Small intestine (tissue), 7 donors: ENCODE measurements at regions not wholly inside any gene's neighbourhood (a gene's known extent, or its start where the extent isn't known, plus 50 kb on each side); places are given as distances from the start of the nearest gene placed in this dataset.
"Not testable (repeated sequence)": the region's sequence is repeated elsewhere in the genome, so short reads cannot be mapped to it uniquely, and the experiment has no call there.

Experiments used
- DNase-seq, 2 donors: peaks; one replicate each; pipeline versions ENCODE4 v3.0.0 to v3.0.0-alpha.2; 2013
- FAIRE-seq: peaks from 2 replicates; lab custom pipeline; 2012; peaks lifted over from hg19 to GRCh38; lab: Jason Lieb, UNC
- H3K27ac ChIP-seq, 3 donors: one replicate each; pipeline ENCODE4 v1.5.1; 2013; ENCODE audit warnings: low read length in 2 of 3, mild to moderate bottlenecking in 2 of 3, control low read depth in 1 of 3, inconsistent platforms in 1 of 3, low read depth in 1 of 3, moderate library complexity in 1 of 3
- H3K27me3 ChIP-seq, 3 donors: one replicate each; pipeline ENCODE4 v1.6.1; 2013; ENCODE audit warnings: low read length in 3 of 3, inconsistent platforms in 1 of 3; ENCODE audit not compliant: control insufficient read depth in 3 of 3, insufficient read depth in 3 of 3
- H3K36me3 ChIP-seq, 3 donors: one replicate each; pipeline ENCODE4 v1.6.1; 2013; ENCODE audit warnings: low read length in 3 of 3, inconsistent platforms in 1 of 3, low read depth in 1 of 3, mild to moderate bottlenecking in 1 of 3, moderate library complexity in 1 of 3; ENCODE audit not compliant: control insufficient read depth in 3 of 3, insufficient read depth in 2 of 3
- H3K4me1 ChIP-seq, 3 donors: one replicate each; pipeline ENCODE4 v1.6.1; 2013; ENCODE audit warnings: low read length in 2 of 3, inconsistent platforms in 1 of 3, low read depth in 1 of 3, mild to moderate bottlenecking in 1 of 3, moderate library complexity in 1 of 3; ENCODE audit not compliant: control insufficient read depth in 3 of 3, insufficient read depth in 2 of 3
- H3K4me3 ChIP-seq, 3 donors: one replicate each; pipeline ENCODE4 v1.5.1; 2013; ENCODE audit warnings: low read length in 3 of 3, control low read depth in 1 of 3, inconsistent platforms in 1 of 3, low read depth in 1 of 3, mild to moderate bottlenecking in 1 of 3, moderate library complexity in 1 of 3
- H3K9me3 ChIP-seq, 2 donors: one replicate each; pipeline ENCODE4 v1.6.1; 2013; ENCODE audit warnings: low read depth in 1 of 2, low read length in 1 of 2; ENCODE audit not compliant: control insufficient read depth in 2 of 2, insufficient read depth in 1 of 2
- WGBS, 3 donors: extraction: QIAGEN DNeasy Blood & Tissue Kit; methylation state at CpG; one replicate each; pipeline ENCODE4 v1.1.7; 2013; 5-methylcytosine and 5-hydroxymethylcytosine counted together
- donor health status: healthy with polysubstance abuse.
- donor health status: control.
- donor health status: control.
- donor health status: Bipolar disorder and iron deficiency.
- donor health status: healthy.

- WGBS, 3 donors, result 9 to 36% (median 28%) methylated on average over 7 to 8 of the region's 8 CpGs
- not testable (repeated sequence) for FAIRE-seq, H3K4me3 ChIP-seq, H3K27ac ChIP-seq, H3K36me3 ChIP-seq, H3K27me3 ChIP-seq, H3K4me1 ChIP-seq
- H3K9me3 ChIP-seq, result peaks cover 0 to 10% of the 10 kb centered on the region in 2 donors
- peak; percentile 64 to 93 for DNase-seq
Observed at GRCh38 chr1:95167503-95167902, 50.3 kb downstream of the TLCD4 start.

- Histone ChIP-seq H3K4me1 (peaks cover 0 to 10% (median 2%) of the 10 kb centered on the region in 3 donors), H3K9me3 (peaks cover 0 to 10% of the 10 kb centered on the region in 2 donors), H3K27ac (no peak overlapping the region), H3K36me3 (peaks cover 0 to 3% (median 0%) of the 10 kb centered on the region in 3 donors), H3K27me3 (no peaks in the 10 kb centered on the region), H3K4me3 (no peak overlapping the region)
- FAIRE-seq (no peak), DNase-seq (no peak)
- WGBS, 3 donors, result 84 to 89% (median 88%) methylated on average over 2 of the region's 2 CpGs
Observed at GRCh38 chr1:95168028-95168427, 50.9 kb downstream of the TLCD4 start.

DNA sequence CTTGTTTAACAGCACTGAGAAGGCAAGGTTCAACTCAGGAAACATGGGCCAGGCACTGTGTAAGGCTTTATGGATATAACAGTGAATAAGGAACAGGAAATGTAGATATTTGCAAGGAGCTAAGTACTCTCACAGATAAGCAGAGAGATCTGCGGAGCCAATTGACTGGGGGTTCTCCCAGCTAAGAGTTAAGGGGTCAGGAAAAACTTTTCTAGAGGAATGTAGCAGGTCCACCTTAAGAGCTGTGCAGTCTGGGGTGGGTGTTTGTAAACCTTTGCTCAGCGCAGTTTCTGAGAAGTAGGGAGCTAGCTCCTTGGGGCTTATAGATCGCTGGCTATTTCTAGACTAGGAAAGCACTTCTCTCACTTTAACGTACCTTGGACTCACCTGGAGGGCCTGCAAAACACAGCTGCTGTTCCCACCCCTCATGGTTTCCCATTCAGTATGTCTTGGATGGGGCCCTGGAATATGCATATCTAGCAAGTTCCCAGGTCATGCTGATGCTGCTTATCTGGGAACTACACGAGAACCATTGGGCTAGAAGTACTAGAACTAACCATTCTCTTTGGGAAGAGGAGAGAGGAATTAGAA is 51.7 kb downstream of the TLCD4 start:
- 72 to 75% (median 74%) methylated on average over 5 of the region's 5 CpGs for WGBS, 3 donors
- DNase-seq (peak; percentile 44 to 59), FAIRE-seq (no peak)
- Histone ChIP-seq H3K27ac (peak overlapping the region; percentile 5 to 39 (median 24)), H3K9me3 (peaks cover 0 to 5% of the 10 kb centered on the region in 2 donors), H3K4me1 (peaks cover 0 to 10% (median 2%) of the 10 kb centered on the region in 3 donors), H3K36me3 (peaks cover 0 to 3% (median 0%) of the 10 kb centered on the region in 3 donors), H3K4me3 (no peak overlapping the region), H3K27me3 (no peaks in the 10 kb centered on the region)

DNA sequence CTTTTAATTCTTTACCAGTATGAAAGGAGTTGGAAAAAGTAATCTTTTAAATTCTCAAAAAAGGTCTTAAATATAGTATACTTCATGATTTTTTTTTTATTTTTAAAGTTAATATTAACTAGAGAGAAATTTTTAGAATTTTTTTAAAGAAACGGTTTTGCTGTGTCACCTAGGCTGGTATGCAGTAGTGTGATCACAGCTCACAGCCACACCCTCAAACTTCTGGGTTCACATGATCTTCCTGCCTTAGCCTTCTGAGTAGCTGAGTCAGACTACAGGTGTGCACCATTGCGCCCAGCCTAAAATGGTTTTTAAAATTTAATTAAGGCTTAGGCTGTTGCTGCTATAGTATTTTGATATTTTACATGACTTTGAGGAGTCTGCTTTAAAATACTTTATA is 52.4 kb downstream of the TLCD4 start:
- no peaks in the 10 kb centered on the region for H3K27me3 ChIP-seq
- no peak overlapping the region for H3K27ac ChIP-seq
- DNase-seq (peak; percentile 52 to 73), FAIRE-seq (no peak)
- no peak overlapping the region for H3K4me3 ChIP-seq
- no peaks in the 10 kb centered on the region for H3K9me3 ChIP-seq
- 46 to 63% (median 53%) methylated on average over 2 of the region's 2 CpGs for WGBS, 3 donors
- peaks cover 0 to 2% (median 0%) of the 10 kb centered on the region in 3 donors for H3K36me3 ChIP-seq
- peaks cover 0 to 10% (median 2%) of the 10 kb centered on the region in 3 donors for H3K4me1 ChIP-seq

DNA sequence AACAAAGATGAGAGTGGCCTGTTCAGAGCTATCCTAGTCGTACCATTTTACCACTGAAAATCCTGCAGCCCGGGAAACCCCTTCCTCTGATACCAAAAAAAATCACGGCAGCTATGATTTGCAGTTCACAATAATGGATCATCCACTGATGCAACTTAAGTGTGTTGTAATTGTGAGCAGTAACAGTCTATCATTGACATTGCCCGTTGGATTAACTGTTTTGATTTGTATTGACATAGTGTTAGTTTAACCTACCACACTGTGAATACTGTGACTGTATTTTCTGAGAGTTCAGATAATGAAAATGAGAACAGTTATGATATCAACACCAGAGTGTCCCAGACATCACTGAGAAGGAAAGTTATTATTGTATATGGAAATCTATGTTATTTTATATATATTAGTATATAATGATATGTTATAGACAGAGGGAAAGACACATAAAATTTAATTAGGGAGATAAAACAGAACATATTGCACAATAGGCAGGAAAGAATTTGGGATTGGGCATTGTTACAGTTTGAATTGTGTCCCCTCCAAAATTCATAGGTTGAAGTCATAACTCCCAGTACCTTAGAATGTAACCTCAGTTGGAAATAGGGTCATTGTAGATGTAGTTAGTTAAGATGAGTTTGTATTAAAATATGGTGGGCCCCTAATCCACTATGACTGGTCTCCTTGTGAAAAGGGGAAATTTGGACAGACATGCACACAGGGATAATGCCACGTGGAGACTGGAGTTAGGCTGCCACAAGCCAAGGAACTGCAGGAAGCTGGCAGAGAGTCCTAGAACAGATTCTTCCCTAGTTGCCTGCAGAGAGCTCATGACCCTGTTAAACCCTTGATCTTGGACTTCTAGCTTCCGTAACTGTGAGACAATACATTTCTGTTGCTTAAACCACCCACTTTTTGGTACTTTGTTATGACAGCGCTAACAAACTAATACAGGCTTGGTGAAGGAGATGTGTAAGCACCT is 54.4 kb downstream of the TLCD4 start:
- Histone ChIP-seq H3K9me3 (no peaks in the 10 kb centered on the region), H3K27me3 (no peaks in the 10 kb centered on the region), H3K36me3 (peaks cover 0 to 2% (median 0%) of the 10 kb centered on the region in 3 donors), H3K27ac (no peak overlapping the region), H3K4me3 (no peak overlapping the region), H3K4me1 (peaks cover 0 to 10% (median 2%) of the 10 kb centered on the region in 3 donors)
- WGBS, 3 donors, result 78 to 91% (median 83%) methylated on average over 7 of the region's 7 CpGs
- DNase-seq (no peak), FAIRE-seq (no peak)

DNA sequence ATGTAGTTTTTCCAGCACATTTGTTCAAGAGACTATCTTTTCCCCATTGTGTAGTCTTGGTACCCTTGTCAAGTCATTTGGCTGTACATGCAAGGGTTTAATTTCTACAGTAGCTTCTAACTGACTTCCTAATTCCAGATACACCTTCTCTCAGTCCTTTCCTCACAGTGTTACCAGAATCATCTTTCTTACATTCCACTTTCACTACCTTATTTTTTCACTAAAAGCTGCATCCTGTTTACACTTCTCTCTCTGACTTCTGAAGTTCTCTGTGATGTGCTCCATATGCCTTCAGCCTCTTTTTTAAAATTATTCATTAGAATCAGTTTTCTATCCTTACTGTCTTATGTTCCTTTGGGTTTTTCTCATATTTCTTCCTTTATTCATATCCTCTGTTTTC is 57.1 kb upstream of the RWDD3 start:
- Histone ChIP-seq H3K4me1 (no peaks in the 10 kb centered on the region), H3K27me3 (no peaks in the 10 kb centered on the region), H3K9me3 (no peaks in the 10 kb centered on the region), H3K36me3 (peaks cover 0 to 2% (median 0%) of the 10 kb centered on the region in 3 donors), H3K4me3 (no peak overlapping the region), H3K27ac (no peak overlapping the region)
- FAIRE-seq, result no peak
- no peak for DNase-seq

DNA sequence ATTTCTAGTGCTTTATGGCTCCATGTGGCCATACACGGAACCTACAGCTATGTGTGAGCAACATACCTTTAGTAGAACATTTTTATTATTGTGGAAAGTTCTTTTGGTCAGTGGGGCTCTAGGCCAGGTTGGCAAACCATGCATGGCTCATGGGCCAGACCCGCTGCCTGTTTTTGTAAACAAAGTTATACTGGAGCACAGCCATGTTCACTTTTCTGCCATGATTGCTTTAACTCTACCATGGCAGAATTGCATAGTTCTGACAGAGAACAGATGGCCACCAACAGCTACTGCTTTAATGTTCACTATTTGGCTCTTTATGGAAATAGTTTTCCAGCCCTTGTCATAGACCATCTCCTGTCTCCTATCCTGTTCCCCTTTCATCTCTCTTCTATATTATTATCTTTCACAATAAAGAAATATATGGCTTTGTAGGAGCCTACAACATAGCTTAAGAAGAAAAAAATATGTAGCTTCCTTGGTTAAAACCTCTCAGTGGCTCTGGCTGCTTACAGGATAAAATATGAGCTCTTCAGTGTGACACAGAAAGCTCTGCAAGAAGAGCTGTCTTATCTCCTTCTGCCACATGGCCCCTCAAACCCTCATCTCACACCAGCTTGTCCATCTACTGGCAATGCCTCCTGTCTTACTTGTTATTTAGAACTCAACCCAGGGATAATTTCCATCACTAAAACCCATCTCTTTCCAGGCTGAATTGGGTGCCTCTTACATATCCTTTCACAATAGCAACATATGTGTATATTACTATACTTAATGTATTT is 54.6 kb upstream of the RWDD3 start:
- Histone ChIP-seq H3K27ac (no peak overlapping the region), H3K4me3 (no peak overlapping the region), H3K27me3 (no peaks in the 10 kb centered on the region), H3K9me3 (no peaks in the 10 kb centered on the region), H3K36me3 (peaks cover 0 to under 1% (median 0%) of the 10 kb centered on the region in 3 donors), H3K4me1 (no peaks in the 10 kb centered on the region)
- WGBS, 3 donors, result 79 to 91% (median 85%) methylated on average over 2 of the region's 2 CpGs
- DNase-seq (no peak), FAIRE-seq (no peak)

DNA sequence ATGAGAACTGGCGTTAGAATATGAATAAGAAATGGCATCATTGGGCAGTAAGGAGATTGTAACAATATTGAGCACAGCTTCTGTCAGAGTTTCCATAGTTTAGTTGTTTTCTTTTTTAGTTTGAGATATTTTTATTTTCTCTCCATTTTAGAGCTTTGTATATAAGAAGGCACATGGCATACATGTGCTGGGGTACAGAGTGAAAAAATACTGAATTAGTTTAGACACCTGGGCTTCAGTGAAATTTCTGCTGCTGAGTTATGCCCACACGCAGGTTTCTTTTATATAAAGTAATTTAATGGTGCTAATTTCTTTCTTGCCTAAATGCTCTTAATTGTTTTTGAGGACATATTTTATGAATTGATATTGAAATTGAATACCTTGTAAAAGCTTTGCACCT is 53.6 kb upstream of the RWDD3 start:
- no peaks in the 10 kb centered on the region for H3K27me3 ChIP-seq
- H3K27ac ChIP-seq, result no peak overlapping the region
- no peaks in the 10 kb centered on the region for H3K36me3 ChIP-seq
- no peaks in the 10 kb centered on the region for H3K4me1 ChIP-seq
- 91 to 95% (median 93%) methylated on average over 2 of the region's 2 CpGs for WGBS, 3 donors
- DNase-seq, result no peak
- no peaks in the 10 kb centered on the region for H3K9me3 ChIP-seq
- no peak overlapping the region for H3K4me3 ChIP-seq
- FAIRE-seq, result no peak
